ENCODE measurements at regions not wholly inside any gene's neighbourhood (a gene's known extent, or its start where the extent isn't known, plus 50 kb on each side); places are given as distances from the start of the nearest gene placed in this dataset.

- peaks cover 4% of the 10 kb centered on the region for H3K27me3 ChIP-seq (replicated peaks; ENCODE audit: insufficient read depth)
- 36% methylated on average over 3 of the region's 3 CpGs for WGBS
Measured at GRCh38 chr10:123606955-123607354, 59.2 kb upstream of the GPR26 start.

GRCh38 chr10:123607386-123607785, 58.8 kb upstream of the GPR26 start:
- H3K27ac ChIP-seq, result no peak overlapping the region
- H3K36me3 ChIP-seq, result no peaks in the 10 kb centered on the region
- intact Hi-C loops (cut with DNase I), result no loop called here
- H3K9me3 ChIP-seq, result no peaks in the 10 kb centered on the region
- H3K4me3 ChIP-seq, result no peak overlapping the region
- H3K4me1 ChIP-seq (replicated peaks), result no peaks in the 10 kb centered on the region
- 0% methylated on average over 1 of the region's 1 CpG for WGBS
- no peak for DNase-seq (ENCODE audit: low spot score)
- no peak for TF ChIP-seq CTCF (IDR thresholded peaks at IDR 0.05)
- no peak for TF ChIP-seq POLR2AphosphoS5 (IDR thresholded peaks at IDR 0.05)
- no peak for TF ChIP-seq POLR2A (IDR thresholded peaks at IDR 0.05)
- peaks cover 4% of the 10 kb centered on the region for H3K27me3 ChIP-seq (replicated peaks; ENCODE audit: insufficient read depth)

More at GRCh38 chr10:123606955-123607354, 59.2 kb upstream of the GPR26 start:
- intact Hi-C loops (cut with DNase I), result no loop called here
- no peaks in the 10 kb centered on the region for H3K36me3 ChIP-seq
- DNase-seq (ENCODE audit: low spot score), result no peak
- TF ChIP-seq POLR2AphosphoS5 (IDR thresholded peaks at IDR 0.05) (no peak), POLR2A (IDR thresholded peaks at IDR 0.05) (no peak), CTCF (IDR thresholded peaks at IDR 0.05) (no peak)
- no peak overlapping the region for H3K4me3 ChIP-seq
- H3K27ac ChIP-seq, result no peak overlapping the region
- no peaks in the 10 kb centered on the region for H3K9me3 ChIP-seq
- H3K4me1 ChIP-seq (replicated peaks), result no peaks in the 10 kb centered on the region

GRCh38 chr10:123608047-123608446, 58.1 kb upstream of the GPR26 start:
- intact Hi-C loops (cut with DNase I), result no loop called here
- Histone ChIP-seq H3K9me3 (no peaks in the 10 kb centered on the region), H3K36me3 (no peaks in the 10 kb centered on the region), H3K4me1 (replicated peaks) (no peaks in the 10 kb centered on the region), H3K4me3 (no peak overlapping the region), H3K27me3 (replicated peaks; ENCODE audit: insufficient read depth) (peaks cover 4% of the 10 kb centered on the region), H3K27ac (no peak overlapping the region)
- TF ChIP-seq POLR2AphosphoS5 (IDR thresholded peaks at IDR 0.05) (no peak), POLR2A (IDR thresholded peaks at IDR 0.05) (no peak), CTCF (IDR thresholded peaks at IDR 0.05) (no peak)
- DNase-seq (ENCODE audit: low spot score), result no peak
- WGBS, result 53% methylated on average over 3 of the region's 3 CpGs

GRCh38 chr10:123611243-123611642, 54.9 kb upstream of the GPR26 start:
- no peak for DNase-seq (ENCODE audit: low spot score)
- Histone ChIP-seq H3K9me3 (no peaks in the 10 kb centered on the region), H3K27me3 (replicated peaks; ENCODE audit: insufficient read depth) (peaks cover 1% of the 10 kb centered on the region), H3K27ac (no peak overlapping the region), H3K4me1 (replicated peaks) (no peaks in the 10 kb centered on the region), H3K36me3 (no peaks in the 10 kb centered on the region), H3K4me3 (no peak overlapping the region)
- WGBS, result 74% methylated on average over 3 of the region's 3 CpGs
- intact Hi-C loops (cut with DNase I), result no loop called here
- TF ChIP-seq POLR2AphosphoS5 (IDR thresholded peaks at IDR 0.05) (no peak), CTCF (IDR thresholded peaks at IDR 0.05) (no peak), POLR2A (IDR thresholded peaks at IDR 0.05) (no peak)

GRCh38 chr10:123611876-123612275, 54.3 kb upstream of the GPR26 start:
- Histone ChIP-seq H3K4me3 (no peak overlapping the region), H3K4me1 (replicated peaks) (no peaks in the 10 kb centered on the region), H3K9me3 (no peaks in the 10 kb centered on the region), H3K27me3 (replicated peaks; ENCODE audit: insufficient read depth) (no peaks in the 10 kb centered on the region), H3K36me3 (no peaks in the 10 kb centered on the region), H3K27ac (no peak overlapping the region)
- TF ChIP-seq POLR2A (IDR thresholded peaks at IDR 0.05) (no peak), POLR2AphosphoS5 (IDR thresholded peaks at IDR 0.05) (no peak)
- no peak for DNase-seq (ENCODE audit: low spot score)
- intact Hi-C loops (cut with DNase I), result no loop called here
- 67% methylated on average over 3 of the region's 3 CpGs for WGBS
